Caco-2 (cell line): ENCODE measurements at regions not wholly inside any gene's neighbourhood (a gene's known extent, or its start where the extent isn't known, plus 50 kb on each side); places are given as distances from the start of the nearest gene placed in this dataset.

Source experiments
- BruUV-seq: library from RNA; stranded (reverse); fragments of 400-500 nt; replicated peaks from 2 replicates; lab custom pipeline; 2021; lab: Mats Ljungman, UMichigan
- CTCF ChIA-PET: fragments of 300-600 bp; sonication (Branson Sonifier 250); formaldehyde crosslinking; loops from one replicate; lab custom pipeline; 2022; ENCODE audit warnings: antibody characterized with exemption; lab: Charles Lee
- POLR2A ChIA-PET: fragments of 300-600 bp; sonication (Branson Sonifier 250); formaldehyde crosslinking; loops from one replicate; lab custom pipeline; 2022; ENCODE audit warnings: antibody characterized with exemption; lab: Charles Lee
- DNase-seq, 2 experiments: peaks; one replicate each; pipeline versions ENCODE4 v3.0.0 to v3.0.0-alpha.2; 2020 to 2022
- H3K27me3 ChIP-seq: replicated peaks from 2 replicates; pipeline ENCODE4 v1.6.0; 2011; ENCODE audit warnings: low read length; ENCODE audit not compliant: control insufficient read depth, insufficient read depth
- H3K36me3 ChIP-seq: 2 replicates; pipeline ENCODE4 v1.5.1; 2011; ENCODE audit warnings: low read length; ENCODE audit not compliant: control insufficient read depth, insufficient read depth
- H3K4me1 ChIP-seq: fragments of 250-450 bp; sonication (Bioruptor Pico); 2 replicates; pipeline ENCODE4 v1.5.1; 2020; ENCODE audit warnings: mild to moderate bottlenecking
- H3K4me3 ChIP-seq: 2 replicates; pipeline ENCODE4 v1.5.1; 2011; ENCODE audit warnings: low read depth, mild to moderate bottlenecking, control low read depth, low read length
- H3K9me3 ChIP-seq: fragments of 250-450 bp; sonication (Bioruptor Pico); 2 replicates; pipeline ENCODE4 v1.5.1; 2020; ENCODE audit warnings: mild to moderate bottlenecking, moderate library complexity
- H3K27ac Mint-ChIP-seq: one replicate; pipeline ENCODE4 v1.8.0; 2022; ENCODE audit warnings: mixed read lengths; ENCODE audit not compliant: unreplicated experiment
- H3K27me3 Mint-ChIP-seq: one replicate; pipeline ENCODE4 v1.8.0; 2022; ENCODE audit warnings: mixed read lengths; ENCODE audit not compliant: insufficient read depth, unreplicated experiment
- H3K36me3 Mint-ChIP-seq: one replicate; pipeline ENCODE4 v1.8.0; 2022; ENCODE audit warnings: mild to moderate bottlenecking, mixed read lengths; ENCODE audit not compliant: insufficient read depth, unreplicated experiment
- H3K4me1 Mint-ChIP-seq: one replicate; pipeline ENCODE4 v1.8.0; 2022; ENCODE audit warnings: low read depth, mixed read lengths; ENCODE audit not compliant: unreplicated experiment
- H3K4me3 Mint-ChIP-seq: one replicate; pipeline ENCODE4 v1.8.0; 2022; ENCODE audit warnings: mild to moderate bottlenecking, moderate library complexity, mixed read lengths; ENCODE audit not compliant: unreplicated experiment
- H3K9me3 Mint-ChIP-seq: one replicate; pipeline ENCODE4 v1.8.0; 2022; ENCODE audit warnings: mixed read lengths; ENCODE audit not compliant: unreplicated experiment
- intact Hi-C: fragments of 100-400 bp; cut with micrococcal nuclease; formaldehyde crosslinking; loops from one replicate; pipeline ENCODE4 v1.10.0; 2022; ENCODE audit not compliant: unreplicated experiment
- TF ChIP-seq, protein P1 (sequence below), 2 experiments: fragments of 200-600 bp in 1 of 2; IDR thresholded peaks; 1 replicate in 1 of 2; 2 replicates in 1 of 2; pipeline versions ENCODE4 v1.5.1 to v1.8.0; 2011 to 2022; ENCODE audit warnings: antibody characterized with exemption in 1 of 2, control low read depth in 1 of 2, inconsistent platforms in 1 of 2, low read depth in 1 of 2, low read length in 1 of 2, mild to moderate bottlenecking in 1 of 2, moderate library complexity in 1 of 2; ENCODE audit not compliant: insufficient read depth in 1 of 2, severe bottlenecking in 1 of 2, unreplicated experiment in 1 of 2

DNA sequence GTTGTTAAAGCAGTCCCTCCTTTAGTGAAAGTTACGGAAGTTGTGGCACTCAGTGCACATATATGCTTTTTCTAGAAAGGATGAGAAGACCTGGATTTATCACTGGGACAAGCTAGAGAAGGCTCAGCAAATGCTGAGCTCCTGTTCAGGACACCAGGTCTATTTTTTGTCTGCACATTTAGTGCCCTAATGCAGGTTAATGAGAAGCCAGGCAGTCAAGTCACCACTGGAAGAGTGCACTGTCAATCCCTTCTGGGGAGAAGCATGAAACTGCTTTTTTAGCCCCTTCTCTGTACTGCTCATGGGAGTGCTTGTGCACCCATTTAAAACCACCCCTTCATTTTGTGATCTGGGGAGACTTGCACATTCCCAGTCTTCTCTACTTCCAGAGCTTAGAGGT lies 624.1 kb upstream of the USP24 start:
- no peaks in the 10 kb centered on the region for H3K4me1 Mint-ChIP-seq
- BruUV-seq: no TSS peak
- no peaks in the 10 kb centered on the region for H3K36me3 ChIP-seq
- H3K27me3 ChIP-seq: no peaks in the 10 kb centered on the region
- POLR2A ChIA-PET: no interaction called here
- intact Hi-C loops: no loop called here
- H3K9me3 Mint-ChIP-seq: no peaks in the 10 kb centered on the region
- H3K4me3 Mint-ChIP-seq: no peak overlapping the region
- no peaks in the 10 kb centered on the region for H3K4me1 ChIP-seq
- TF ChIP-seq, protein P1, sequence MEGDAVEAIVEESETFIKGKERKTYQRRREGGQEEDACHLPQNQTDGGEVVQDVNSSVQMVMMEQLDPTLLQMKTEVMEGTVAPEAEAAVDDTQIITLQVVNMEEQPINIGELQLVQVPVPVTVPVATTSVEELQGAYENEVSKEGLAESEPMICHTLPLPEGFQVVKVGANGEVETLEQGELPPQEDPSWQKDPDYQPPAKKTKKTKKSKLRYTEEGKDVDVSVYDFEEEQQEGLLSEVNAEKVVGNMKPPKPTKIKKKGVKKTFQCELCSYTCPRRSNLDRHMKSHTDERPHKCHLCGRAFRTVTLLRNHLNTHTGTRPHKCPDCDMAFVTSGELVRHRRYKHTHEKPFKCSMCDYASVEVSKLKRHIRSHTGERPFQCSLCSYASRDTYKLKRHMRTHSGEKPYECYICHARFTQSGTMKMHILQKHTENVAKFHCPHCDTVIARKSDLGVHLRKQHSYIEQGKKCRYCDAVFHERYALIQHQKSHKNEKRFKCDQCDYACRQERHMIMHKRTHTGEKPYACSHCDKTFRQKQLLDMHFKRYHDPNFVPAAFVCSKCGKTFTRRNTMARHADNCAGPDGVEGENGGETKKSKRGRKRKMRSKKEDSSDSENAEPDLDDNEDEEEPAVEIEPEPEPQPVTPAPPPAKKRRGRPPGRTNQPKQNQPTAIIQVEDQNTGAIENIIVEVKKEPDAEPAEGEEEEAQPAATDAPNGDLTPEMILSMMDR (IDR thresholded peaks at IDR 0.05; ENCODE audit: insufficient read depth in 1 of 2, low read depth in 1 of 2, low read length in 1 of 2, severe bottlenecking in 1 of 2, unreplicated experiment in 1 of 2): no peak
- no peaks in the 10 kb centered on the region for H3K36me3 Mint-ChIP-seq
- no peak overlapping the region for H3K27ac Mint-ChIP-seq
- H3K4me3 ChIP-seq: no peak overlapping the region
- DNase-seq: no peak
- CTCF ChIA-PET: no interaction called here
- H3K27me3 Mint-ChIP-seq: no peaks in the 10 kb centered on the region
- no peaks in the 10 kb centered on the region for H3K9me3 ChIP-seq

DNA sequence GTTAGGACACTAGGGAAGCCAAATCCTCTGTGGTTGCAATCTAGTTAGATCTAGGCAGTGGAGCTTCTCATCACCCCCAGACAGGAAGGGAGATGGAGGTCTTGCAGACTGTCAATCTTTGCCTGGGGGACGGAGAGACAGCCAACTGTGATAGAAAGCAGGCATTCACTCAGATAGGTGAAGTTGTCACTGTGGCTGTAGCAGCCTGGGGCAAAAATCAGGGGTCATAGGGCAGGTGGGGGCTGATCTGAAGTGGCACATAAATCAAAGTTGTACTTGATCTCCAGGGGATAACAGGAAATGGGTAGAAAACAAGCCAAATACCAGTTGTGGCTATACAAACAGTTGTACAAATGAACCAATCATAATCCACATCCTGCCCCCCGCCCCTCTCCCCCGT lies 620.9 kb upstream of the USP24 start:
- Histone ChIP-seq H3K9me3 (no peaks in the 10 kb centered on the region), H3K4me3 (no peak overlapping the region), H3K36me3 (no peaks in the 10 kb centered on the region), H3K4me1 (no peaks in the 10 kb centered on the region), H3K27me3 (no peaks in the 10 kb centered on the region)
- no peak overlapping the region for H3K27ac Mint-ChIP-seq
- CTCF ChIA-PET: no interaction called here
- no peak for DNase-seq
- H3K4me1 Mint-ChIP-seq: no peaks in the 10 kb centered on the region
- POLR2A ChIA-PET: no interaction called here
- H3K9me3 Mint-ChIP-seq: no peaks in the 10 kb centered on the region
- H3K27me3 Mint-ChIP-seq: no peaks in the 10 kb centered on the region
- no peak overlapping the region for H3K4me3 Mint-ChIP-seq
- TF ChIP-seq, protein P1 (IDR thresholded peaks at IDR 0.05; ENCODE audit: insufficient read depth in 1 of 2, low read depth in 1 of 2, low read length in 1 of 2, severe bottlenecking in 1 of 2, unreplicated experiment in 1 of 2): no peak
- no TSS peak for BruUV-seq
- no peaks in the 10 kb centered on the region for H3K36me3 Mint-ChIP-seq
- intact Hi-C loops: no loop called here

DNA sequence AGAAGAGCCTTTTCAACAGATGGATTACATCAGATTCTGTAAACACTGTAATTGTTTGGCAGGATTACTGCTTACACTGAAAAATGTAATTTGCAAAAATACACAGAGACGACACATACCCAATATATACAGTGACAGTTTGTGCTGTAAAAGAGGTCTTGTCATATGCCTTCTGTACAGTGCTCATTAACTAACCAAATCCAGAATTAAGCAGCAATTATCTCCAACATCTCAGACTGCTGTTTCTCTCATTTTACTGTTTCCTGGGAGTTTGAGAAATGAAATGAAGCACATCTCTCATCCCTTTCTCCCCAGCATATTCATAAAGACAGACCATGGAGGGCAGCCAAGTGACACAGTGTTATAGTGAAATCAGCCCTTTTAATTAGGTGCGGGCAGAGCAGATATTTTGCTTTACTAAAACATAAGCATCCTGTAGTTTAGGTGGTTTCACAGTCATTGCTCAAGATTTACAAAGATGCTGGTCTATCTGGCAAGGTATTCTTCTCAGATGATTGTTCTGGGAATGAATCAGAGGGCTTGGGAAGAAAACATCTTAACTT lies 618.4 kb upstream of the USP24 start:
- no peaks in the 10 kb centered on the region for H3K9me3 ChIP-seq
- H3K27me3 ChIP-seq: no peaks in the 10 kb centered on the region
- BruUV-seq: no TSS peak
- no peaks in the 10 kb centered on the region for H3K4me1 Mint-ChIP-seq
- intact Hi-C loops: no loop called here
- H3K4me3 ChIP-seq: no peak overlapping the region
- ChIA-PET CTCF (no interaction called here), POLR2A (no interaction called here)
- H3K9me3 Mint-ChIP-seq: no peaks in the 10 kb centered on the region
- H3K36me3 Mint-ChIP-seq: no peaks in the 10 kb centered on the region
- no peak for DNase-seq
- TF ChIP-seq, protein P1 (IDR thresholded peaks at IDR 0.05; ENCODE audit: insufficient read depth in 1 of 2, low read depth in 1 of 2, low read length in 1 of 2, severe bottlenecking in 1 of 2, unreplicated experiment in 1 of 2): no peak
- no peaks in the 10 kb centered on the region for H3K36me3 ChIP-seq
- no peak overlapping the region for H3K4me3 Mint-ChIP-seq
- no peaks in the 10 kb centered on the region for H3K27me3 Mint-ChIP-seq
- H3K4me1 ChIP-seq: no peaks in the 10 kb centered on the region
- H3K27ac Mint-ChIP-seq: no peak overlapping the region
